ENCODE measurements at regions not wholly inside any gene's neighbourhood (a gene's known extent, or its start where the extent isn't known, plus 50 kb on each side); places are given as distances from the start of the nearest gene placed in this dataset.

DNA sequence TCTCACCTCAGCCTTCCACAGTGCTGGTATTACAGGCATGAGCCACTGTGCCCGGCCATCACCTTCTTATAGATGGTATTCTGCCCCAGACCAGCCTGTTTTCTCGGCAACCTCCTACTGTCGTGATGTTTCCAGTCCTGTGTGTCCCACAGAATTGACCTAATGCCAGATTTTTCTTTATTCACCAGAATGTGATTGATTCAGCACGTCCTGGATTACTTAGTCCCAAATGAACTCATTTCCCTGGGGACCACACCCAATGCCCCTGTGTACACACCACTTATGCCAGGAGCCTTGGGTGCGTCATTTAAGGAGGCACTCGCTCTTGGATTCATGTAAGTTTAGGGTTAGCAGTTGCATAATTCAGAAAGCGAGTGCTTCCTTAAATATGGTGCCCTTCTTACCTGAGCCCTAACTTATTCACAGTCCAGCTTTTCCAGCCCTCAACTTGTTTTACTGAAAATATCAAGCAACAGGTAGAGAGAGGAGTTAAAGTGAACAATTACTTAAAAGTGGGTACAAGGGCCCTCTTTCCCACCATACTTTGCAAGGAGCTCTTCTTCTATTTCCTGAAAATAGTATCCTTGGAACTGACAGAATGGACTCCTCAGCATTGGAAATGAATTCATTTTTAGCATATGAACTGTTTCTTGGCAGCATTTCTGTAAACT lies 64.6 kb upstream of the UBE2E1 start:
- TF ChIP-seq ZNF384 (IDR thresholded peaks at IDR 0.05) (no peak), FOXM1 (IDR thresholded peaks at IDR 0.05; ENCODE audit: borderline replicate concordance) (no peak), SUZ12 (IDR thresholded peaks at IDR 0.05) (no peak), SP1 (IDR thresholded peaks at IDR 0.05) (no peak), FOXK2 (IDR thresholded peaks at IDR 0.05) (no peak), TARDBP (IDR thresholded peaks at IDR 0.05) (no peak), NFRKB (IDR thresholded peaks at IDR 0.05) (no peak), ELF4 (IDR thresholded peaks at IDR 0.05) (no peak)
- TF ChIP-seq, protein P1, sequence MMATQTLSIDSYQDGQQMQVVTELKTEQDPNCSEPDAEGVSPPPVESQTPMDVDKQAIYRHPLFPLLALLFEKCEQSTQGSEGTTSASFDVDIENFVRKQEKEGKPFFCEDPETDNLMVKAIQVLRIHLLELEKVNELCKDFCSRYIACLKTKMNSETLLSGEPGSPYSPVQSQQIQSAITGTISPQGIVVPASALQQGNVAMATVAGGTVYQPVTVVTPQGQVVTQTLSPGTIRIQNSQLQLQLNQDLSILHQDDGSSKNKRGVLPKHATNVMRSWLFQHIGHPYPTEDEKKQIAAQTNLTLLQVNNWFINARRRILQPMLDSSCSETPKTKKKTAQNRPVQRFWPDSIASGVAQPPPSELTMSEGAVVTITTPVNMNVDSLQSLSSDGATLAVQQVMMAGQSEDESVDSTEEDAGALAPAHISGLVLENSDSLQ (IDR thresholded peaks at IDR 0.05), result no peak
